Esophagus muscularis mucosa (tissue), 4 donors: ENCODE measurements at regions not wholly inside any gene's neighbourhood (a gene's known extent, or its start where the extent isn't known, plus 50 kb on each side); places are given as distances from the start of the nearest gene placed in this dataset.

Experiments
- DNase-seq: peaks from one replicate; pipeline ENCODE4 v3.0.0-alpha.2; 2017; ENCODE audit errors: extremely low spot score
- H3K27ac ChIP-seq, 4 donors: fragments of 200-600 bp; sonication (generic); replicated peaks in 1 of 4; 1 replicate in 3 of 4; 2 replicates in 1 of 4; pipeline ENCODE4 v1.5.1; 2016 to 2019; ENCODE audit warnings: mild to moderate bottlenecking in 1 of 4
- H3K27me3 ChIP-seq, 4 donors: fragments of 200-600 bp; sonication (generic); one replicate each; pipeline versions ENCODE4 v1.5.1 to v1.6.0; 2016 to 2019
- H3K36me3 ChIP-seq, 4 donors: fragments of 200-600 bp; sonication (generic); one replicate each; pipeline ENCODE4 v1.5.1; 2016 to 2019
- H3K4me1 ChIP-seq, 4 donors: fragments of 200-600 bp; sonication (generic); one replicate each; pipeline ENCODE4 v1.5.1; 2016 to 2019
- H3K4me3 ChIP-seq, 4 donors: fragments of 200-600 bp; sonication (generic); 1 replicate in 2 of 4; 2 replicates in 2 of 4; pipeline ENCODE4 v1.5.1; 2016 to 2019; ENCODE audit warnings: mild to moderate bottlenecking in 4 of 4, moderate library complexity in 1 of 4
- H3K9me3 ChIP-seq, 4 donors: fragments of 200-600 bp; sonication (generic); 1 replicate in 3 of 4; 2 replicates in 1 of 4; pipeline ENCODE4 v1.5.1; 2016 to 2019
- CTCF ChIP-seq, 3 experiments: fragments of 200-600 bp in 2 of 3; fragments of 450-650 bp in 1 of 3; sonication (generic) in 2 of 3; IDR thresholded peaks; one replicate each; pipeline ENCODE4 v1.5.1; 2017 to 2019; ENCODE audit warnings: antibody characterized with exemption in 3 of 3, mild to moderate bottlenecking in 2 of 3, moderate library complexity in 1 of 3
- EP300 ChIP-seq: sonication (generic); formaldehyde crosslinking; IDR thresholded peaks from one replicate; pipeline ENCODE4 v1.6.1; 2017; ENCODE audit warnings: antibody characterized with exemption
- POLR2A ChIP-seq: fragments of 450-650 bp; IDR thresholded peaks from one replicate; pipeline ENCODE4 v1.6.1; 2017; ENCODE audit warnings: antibody characterized with exemption, moderate library complexity, mild to moderate bottlenecking, low read depth
- POLR2AphosphoS5 ChIP-seq, 2 donors: sonication (generic); formaldehyde crosslinking; IDR thresholded peaks; one replicate each; pipeline ENCODE4 v1.6.1; 2017; ENCODE audit warnings: antibody characterized with exemption in 2 of 2
- WGBS: methylation state at CpG from one replicate; pipeline ENCODE4 v1.1.5; 2018; 5-methylcytosine and 5-hydroxymethylcytosine counted together
- intact Hi-C: fragments of 100-400 bp; cut with DNase I; formaldehyde crosslinking; loops from one replicate; pipeline ENCODE4 v1.15.1; 2023

GRCh38 chr15:94008104-94009074, 223.0 kb upstream of the MCTP2 start:
- intact Hi-C loops = no loop called here
- Histone ChIP-seq H3K36me3 (no peaks in the 10 kb centered on the region), H3K9me3 (no peaks in the 10 kb centered on the region), H3K4me3 (no peak overlapping the region), H3K27me3 (no peaks in the 10 kb centered on the region), H3K27ac (peak overlapping the region in 3 of 4 donors; percentile 50 to 62 (median 52)), H3K4me1 (peaks cover 0 to 41% (median 35%) of the 10 kb centered on the region in 4 donors)
- WGBS = 65% methylated on average over 9 of the region's 9 CpGs
- TF ChIP-seq EP300 (no peak), CTCF (IDR thresholded peaks at IDR 0.05) (peak in 1 of 3 experiments; percentile 14), POLR2A (no peak), POLR2AphosphoS5 (IDR thresholded peaks at IDR 0.05) (no peak)
- no peak for DNase-seq

GRCh38 chr15:94004697-94005096, 226.7 kb upstream of the MCTP2 start:
- no peak for TF ChIP-seq EP300
- no peak for TF ChIP-seq POLR2A
- TF ChIP-seq POLR2AphosphoS5 (IDR thresholded peaks at IDR 0.05) = peak; percentile 57 to 74
- H3K4me1 ChIP-seq = peaks cover 0 to 58% (median 52%) of the 10 kb centered on the region in 4 donors
- no peaks in the 10 kb centered on the region for H3K9me3 ChIP-seq
- peak; percentile 95 for DNase-seq
- intact Hi-C loops = no loop called here
- H3K27ac ChIP-seq = peak overlapping the region; percentile 72 to 79 (median 76)
- no peaks in the 10 kb centered on the region for H3K27me3 ChIP-seq
- WGBS = 60% methylated on average over 9 of the region's 9 CpGs
- H3K36me3 ChIP-seq = no peaks in the 10 kb centered on the region
- no peak overlapping the region for H3K4me3 ChIP-seq

- TF ChIP-seq CTCF (IDR thresholded peaks at IDR 0.05) = no peak
- TF ChIP-seq POLR2AphosphoS5 (IDR thresholded peaks at IDR 0.05) = no peak
- no peak for TF ChIP-seq EP300
- TF ChIP-seq POLR2A = no peak
- Histone ChIP-seq H3K36me3 (no peaks in the 10 kb centered on the region), H3K4me3 (no peak overlapping the region), H3K4me1 (peaks cover 0 to 43% (median 38%) of the 10 kb centered on the region in 4 donors), H3K27ac (peak overlapping the region; percentile 53 to 66 (median 56)), H3K9me3 (no peaks in the 10 kb centered on the region), H3K27me3 (no peaks in the 10 kb centered on the region)
- WGBS = 93% methylated on average over 3 of the region's 3 CpGs
- no peak for DNase-seq
- intact Hi-C loops = no loop called here
Observed at GRCh38 chr15:94002041-94002440, 229.3 kb upstream of the MCTP2 start.

GRCh38 chr15:94001255-94001801, 230.0 kb upstream of the MCTP2 start:
- Histone ChIP-seq H3K4me1 (peaks cover 0 to 43% (median 39%) of the 10 kb centered on the region in 4 donors), H3K36me3 (no peaks in the 10 kb centered on the region), H3K9me3 (no peaks in the 10 kb centered on the region), H3K27ac (peak overlapping the region; percentile 53 to 66 (median 56)), H3K27me3 (no peaks in the 10 kb centered on the region), H3K4me3 (no peak overlapping the region)
- intact Hi-C loops = no loop called here
- no peak for DNase-seq
- no peak for TF ChIP-seq CTCF (IDR thresholded peaks at IDR 0.05)
- no peak for TF ChIP-seq EP300
- no peak for TF ChIP-seq POLR2A
- TF ChIP-seq POLR2AphosphoS5 (IDR thresholded peaks at IDR 0.05) = no peak
- 34% methylated on average over 3 of the region's 3 CpGs for WGBS

- TF ChIP-seq CTCF (IDR thresholded peaks at IDR 0.05) (peak in 1 of 3 experiments; percentile 16), POLR2AphosphoS5 (IDR thresholded peaks at IDR 0.05) (no peak), POLR2A (no peak)
- Histone ChIP-seq H3K27me3 (no peaks in the 10 kb centered on the region), H3K4me3 (no peak overlapping the region), H3K36me3 (no peaks in the 10 kb centered on the region), H3K4me1 (peaks cover 0 to 42% (median 38%) of the 10 kb centered on the region in 4 donors), H3K27ac (peak overlapping the region; percentile 53 to 66 (median 56)), H3K9me3 (no peaks in the 10 kb centered on the region)
- no peak for DNase-seq
- WGBS = 49% methylated on average over 5 of the region's 5 CpGs
- intact Hi-C loops = no loop called here
Observed at GRCh38 chr15:94000606-94001005, 230.8 kb upstream of the MCTP2 start.
